HL-60 (cell line): ENCODE measurements at regions not wholly inside any gene's neighbourhood (a gene's known extent, or its start where the extent isn't known, plus 50 kb on each side); places are given as distances from the start of the nearest gene placed in this dataset.

ENCODE experiments used
- GABPA ChIP-seq: IDR thresholded peaks from 2 replicates; pipeline ENCODE4 v1.6.1; 2012; ENCODE audit warnings: low read depth
- POLR2AphosphoS5 ChIP-seq: IDR thresholded peaks from 2 replicates; pipeline ENCODE4 v1.6.1; 2012; ENCODE audit warnings: low read depth
- SPI1 ChIP-seq: IDR thresholded peaks from 2 replicates; pipeline ENCODE4 v1.6.1; 2012; ENCODE audit warnings: low read depth, mild to moderate bottlenecking, borderline replicate concordance
- TF ChIP-seq, protein P1 (sequence below): IDR thresholded peaks from one replicate; pipeline ENCODE4 v1.5.1; 2011; ENCODE audit warnings: low read length, control low read depth, inconsistent platforms; ENCODE audit not compliant: insufficient read depth
- TF ChIP-seq, protein P2 (sequence below): IDR thresholded peaks from 2 replicates; pipeline ENCODE4 v1.6.1; 2012; ENCODE audit warnings: low read depth; ENCODE audit not compliant: insufficient replicate concordance

DNA sequence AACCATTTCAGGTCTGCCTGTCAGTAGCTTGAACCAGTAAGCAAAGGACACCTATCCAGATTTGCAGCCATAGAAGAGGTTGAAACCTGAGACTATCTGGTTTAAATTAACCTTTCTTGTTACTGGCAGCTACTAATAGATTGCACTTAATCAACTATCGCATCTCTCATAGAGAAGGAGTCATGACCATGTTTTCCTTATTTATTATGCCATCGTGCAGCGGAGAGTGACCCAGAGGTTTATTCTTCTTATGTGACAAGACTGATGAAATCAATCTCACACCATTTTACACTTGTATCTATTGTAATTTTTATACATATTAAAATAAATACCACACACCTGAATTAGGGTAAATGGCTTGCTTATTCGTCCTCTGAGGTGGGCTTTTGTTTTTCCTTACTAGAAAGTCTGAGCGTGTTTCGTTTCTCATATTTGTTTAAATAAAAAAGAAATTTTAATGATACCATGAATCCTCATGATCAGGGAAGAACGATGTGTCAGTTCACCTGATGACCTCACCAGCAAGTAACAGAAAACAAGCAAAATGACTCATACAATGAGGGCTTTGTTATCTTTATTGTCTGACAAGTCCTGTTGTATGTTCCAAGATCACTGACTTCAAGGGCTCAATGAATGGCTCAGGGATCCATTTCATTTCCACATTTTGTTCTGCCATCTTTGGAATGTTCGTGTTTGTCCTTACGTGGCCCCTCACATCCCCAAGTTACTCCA lies 379.5 kb upstream of the DPH6 start:
- TF ChIP-seq, protein P1, sequence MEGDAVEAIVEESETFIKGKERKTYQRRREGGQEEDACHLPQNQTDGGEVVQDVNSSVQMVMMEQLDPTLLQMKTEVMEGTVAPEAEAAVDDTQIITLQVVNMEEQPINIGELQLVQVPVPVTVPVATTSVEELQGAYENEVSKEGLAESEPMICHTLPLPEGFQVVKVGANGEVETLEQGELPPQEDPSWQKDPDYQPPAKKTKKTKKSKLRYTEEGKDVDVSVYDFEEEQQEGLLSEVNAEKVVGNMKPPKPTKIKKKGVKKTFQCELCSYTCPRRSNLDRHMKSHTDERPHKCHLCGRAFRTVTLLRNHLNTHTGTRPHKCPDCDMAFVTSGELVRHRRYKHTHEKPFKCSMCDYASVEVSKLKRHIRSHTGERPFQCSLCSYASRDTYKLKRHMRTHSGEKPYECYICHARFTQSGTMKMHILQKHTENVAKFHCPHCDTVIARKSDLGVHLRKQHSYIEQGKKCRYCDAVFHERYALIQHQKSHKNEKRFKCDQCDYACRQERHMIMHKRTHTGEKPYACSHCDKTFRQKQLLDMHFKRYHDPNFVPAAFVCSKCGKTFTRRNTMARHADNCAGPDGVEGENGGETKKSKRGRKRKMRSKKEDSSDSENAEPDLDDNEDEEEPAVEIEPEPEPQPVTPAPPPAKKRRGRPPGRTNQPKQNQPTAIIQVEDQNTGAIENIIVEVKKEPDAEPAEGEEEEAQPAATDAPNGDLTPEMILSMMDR: no peak
- TF ChIP-seq GABPA: no peak
- TF ChIP-seq, protein P2, sequence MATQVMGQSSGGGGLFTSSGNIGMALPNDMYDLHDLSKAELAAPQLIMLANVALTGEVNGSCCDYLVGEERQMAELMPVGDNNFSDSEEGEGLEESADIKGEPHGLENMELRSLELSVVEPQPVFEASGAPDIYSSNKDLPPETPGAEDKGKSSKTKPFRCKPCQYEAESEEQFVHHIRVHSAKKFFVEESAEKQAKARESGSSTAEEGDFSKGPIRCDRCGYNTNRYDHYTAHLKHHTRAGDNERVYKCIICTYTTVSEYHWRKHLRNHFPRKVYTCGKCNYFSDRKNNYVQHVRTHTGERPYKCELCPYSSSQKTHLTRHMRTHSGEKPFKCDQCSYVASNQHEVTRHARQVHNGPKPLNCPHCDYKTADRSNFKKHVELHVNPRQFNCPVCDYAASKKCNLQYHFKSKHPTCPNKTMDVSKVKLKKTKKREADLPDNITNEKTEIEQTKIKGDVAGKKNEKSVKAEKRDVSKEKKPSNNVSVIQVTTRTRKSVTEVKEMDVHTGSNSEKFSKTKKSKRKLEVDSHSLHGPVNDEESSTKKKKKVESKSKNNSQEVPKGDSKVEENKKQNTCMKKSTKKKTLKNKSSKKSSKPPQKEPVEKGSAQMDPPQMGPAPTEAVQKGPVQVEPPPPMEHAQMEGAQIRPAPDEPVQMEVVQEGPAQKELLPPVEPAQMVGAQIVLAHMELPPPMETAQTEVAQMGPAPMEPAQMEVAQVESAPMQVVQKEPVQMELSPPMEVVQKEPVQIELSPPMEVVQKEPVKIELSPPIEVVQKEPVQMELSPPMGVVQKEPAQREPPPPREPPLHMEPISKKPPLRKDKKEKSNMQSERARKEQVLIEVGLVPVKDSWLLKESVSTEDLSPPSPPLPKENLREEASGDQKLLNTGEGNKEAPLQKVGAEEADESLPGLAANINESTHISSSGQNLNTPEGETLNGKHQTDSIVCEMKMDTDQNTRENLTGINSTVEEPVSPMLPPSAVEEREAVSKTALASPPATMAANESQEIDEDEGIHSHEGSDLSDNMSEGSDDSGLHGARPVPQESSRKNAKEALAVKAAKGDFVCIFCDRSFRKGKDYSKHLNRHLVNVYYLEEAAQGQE: no peak
- no peak for TF ChIP-seq POLR2AphosphoS5
- no peak for TF ChIP-seq SPI1
